ENCODE measurements at regions not wholly inside any gene's neighbourhood (a gene's known extent, or its start where the extent isn't known, plus 50 kb on each side); places are given as distances from the start of the nearest gene placed in this dataset.

- DNase-seq = no peak
- H3K4me1 Mint-ChIP-seq = no peaks in the 10 kb centered on the region; a peak in 1 of 4 replicates
- H3K27me3 Mint-ChIP-seq (ENCODE audit: low read depth) = no peaks in the 10 kb centered on the region; the same call in 1 of the 2 replicates
- no peak overlapping the region for H3K4me2 ChIP-seq (ENCODE audit: insufficient read depth, insufficient read length, low read length)
- H3K4me1 ChIP-seq (ENCODE audit: insufficient read depth, low read length) = no peaks in the 10 kb centered on the region
- H3K9ac ChIP-seq (ENCODE audit: extremely low read depth, insufficient read length, low read length) = no peak overlapping the region
- no peak overlapping the region for H2BK15ac ChIP-seq (ENCODE audit: low read depth, low read length)
- H2BK120ac ChIP-seq (ENCODE audit: low read depth, low read length, poor library complexity, severe bottlenecking) = no peak overlapping the region
- H3K56ac ChIP-seq (ENCODE audit: insufficient read length, low read depth, low read length) = no peak overlapping the region
- H3K27me3 ChIP-seq (ENCODE audit: insufficient read depth, low read length) = no peaks in the 10 kb centered on the region
- no peak overlapping the region for H3T11ph ChIP-seq (ENCODE audit: low read length)
- H4K8ac ChIP-seq (replicated peaks; ENCODE audit: insufficient read length, low read depth, low read length) = no peak overlapping the region
- no peak overlapping the region for H2AFZ ChIP-seq (ENCODE audit: low read length)
- H3K9me3 ChIP-seq (ENCODE audit: control insufficient read depth, low read depth, low read length) = no peaks in the 10 kb centered on the region
- no peaks in the 10 kb centered on the region for H3K9me3 Mint-ChIP-seq
- H4K91ac ChIP-seq (ENCODE audit: insufficient read length, low read depth, low read length) = no peak overlapping the region
- no peak overlapping the region for H3K18ac ChIP-seq (ENCODE audit: insufficient read length, low read depth, low read length)
- no peaks in the 10 kb centered on the region for H3K79me1 ChIP-seq (ENCODE audit: insufficient read depth, low read depth, low read length, poor library complexity, severe bottlenecking)
- no peaks in the 10 kb centered on the region for H3K79me2 ChIP-seq (ENCODE audit: insufficient read depth, low read length)
- H3K4me3 Mint-ChIP-seq = no peak overlapping the region
- no peak overlapping the region for H4K5ac ChIP-seq (ENCODE audit: insufficient read length, low read depth, low read length)
- no peak overlapping the region for H3K23ac ChIP-seq (ENCODE audit: insufficient read length, low read depth, low read length)
- no peaks in the 10 kb centered on the region for H3K36me3 Mint-ChIP-seq (ENCODE audit: insufficient read depth in 1 of 3, low read depth in 3 of 3)
- no peak for TF ChIP-seq CTCF (conservative IDR thresholded peaks at IDR 0.05)
- H4K20me1 ChIP-seq (ENCODE audit: control insufficient read depth, insufficient read depth, insufficient read length) = no peaks in the 10 kb centered on the region
- no peaks in the 10 kb centered on the region for H3K23me2 ChIP-seq (ENCODE audit: insufficient read length, low read depth, low read length, poor library complexity, severe bottlenecking)
- H3K27ac Mint-ChIP-seq = no peak overlapping the region
- H3K27ac ChIP-seq (ENCODE audit: insufficient read length, low read depth, low read length) = no peak overlapping the region
- no peak overlapping the region for H2BK20ac ChIP-seq (ENCODE audit: low read depth, low read length, poor library complexity, severe bottlenecking)
- no CpG with 5 or more reads among the region's 1 CpG for WGBS (ENCODE audit: extremely low coverage, insufficient read length, low lambda C conversion rate)
- H2AK5ac ChIP-seq (ENCODE audit: insufficient read length, low read length) = no peak overlapping the region
- H2BK5ac ChIP-seq (ENCODE audit: insufficient read length, low read length) = no peak overlapping the region
- H2BK12ac ChIP-seq (ENCODE audit: insufficient read length, low read depth, low read length) = no peak overlapping the region
- no peak overlapping the region for H3K4ac ChIP-seq (ENCODE audit: low read depth, low read length)
- no peak overlapping the region for H3K14ac ChIP-seq (ENCODE audit: insufficient read depth, low read length)
These were observed 533.6 kb downstream of the TRAM1L1 start for GRCh38 chr4:116551806-116552205.
